ENCODE measurements at regions not wholly inside any gene's neighbourhood (a gene's known extent, or its start where the extent isn't known, plus 50 kb on each side); places are given as distances from the start of the nearest gene placed in this dataset.

- TF ChIP-seq SP1 (IDR thresholded peaks at IDR 0.05) (no peak), FOXM1 (IDR thresholded peaks at IDR 0.05; ENCODE audit: borderline replicate concordance) (no peak), BHLHE40 (IDR thresholded peaks at IDR 0.05; ENCODE audit: borderline replicate concordance) (no peak), SUZ12 (IDR thresholded peaks at IDR 0.05) (no peak), FOXK2 (IDR thresholded peaks at IDR 0.05) (no peak), ARNT (IDR thresholded peaks at IDR 0.05) (no peak), ELF4 (IDR thresholded peaks at IDR 0.05) (no peak), NFRKB (IDR thresholded peaks at IDR 0.05) (no peak), LEF1 (IDR thresholded peaks at IDR 0.05; ENCODE audit: borderline replicate concordance) (no peak), CTBP1 (IDR thresholded peaks at IDR 0.05; ENCODE audit: borderline replicate concordance) (no peak), HDGF (IDR thresholded peaks at IDR 0.05; ENCODE audit: borderline replicate concordance) (no peak), TARDBP (IDR thresholded peaks at IDR 0.05) (no peak), ZNF384 (IDR thresholded peaks at IDR 0.05) (no peak)
- TF ChIP-seq, protein P1, sequence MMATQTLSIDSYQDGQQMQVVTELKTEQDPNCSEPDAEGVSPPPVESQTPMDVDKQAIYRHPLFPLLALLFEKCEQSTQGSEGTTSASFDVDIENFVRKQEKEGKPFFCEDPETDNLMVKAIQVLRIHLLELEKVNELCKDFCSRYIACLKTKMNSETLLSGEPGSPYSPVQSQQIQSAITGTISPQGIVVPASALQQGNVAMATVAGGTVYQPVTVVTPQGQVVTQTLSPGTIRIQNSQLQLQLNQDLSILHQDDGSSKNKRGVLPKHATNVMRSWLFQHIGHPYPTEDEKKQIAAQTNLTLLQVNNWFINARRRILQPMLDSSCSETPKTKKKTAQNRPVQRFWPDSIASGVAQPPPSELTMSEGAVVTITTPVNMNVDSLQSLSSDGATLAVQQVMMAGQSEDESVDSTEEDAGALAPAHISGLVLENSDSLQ (IDR thresholded peaks at IDR 0.05) = no peak
Observed at GRCh38 chr6:99064834-99065233, 117.1 kb upstream of the FBXL4 start.
